ENCODE measurements at regions not wholly inside any gene's neighbourhood (a gene's known extent, or its start where the extent isn't known, plus 50 kb on each side); places are given as distances from the start of the nearest gene placed in this dataset.
"Not testable (repeated sequence)": the region's sequence is repeated elsewhere in the genome, so short reads cannot be mapped to it uniquely, and the experiment has no call there.

GRCh38 chr10:70991140-70992124 is 103.1 kb upstream of the PCBD1 start:
- DNase-seq: no peak

GRCh38 chr10:70992436-70992835 is 104.1 kb upstream of the PCBD1 start:
- no peak for DNase-seq

- no peak for DNase-seq
Measured at GRCh38 chr10:70993051-70993450, 104.7 kb upstream of the PCBD1 start.

GRCh38 chr10:70996549-70996948 is 108.2 kb upstream of the PCBD1 start:
- no peak for DNase-seq

- no peak for DNase-seq
Measured at GRCh38 chr10:70997236-70997635, 108.9 kb upstream of the PCBD1 start.

GRCh38 chr10:70998086-70998485 is 109.7 kb upstream of the PCBD1 start:
- no peak for DNase-seq

GRCh38 chr10:71001470-71001869 is 113.1 kb upstream of the PCBD1 start:
- no peak for DNase-seq

- DNase-seq: no peak
Measured at GRCh38 chr10:71004176-71005075, 116.1 kb upstream of the PCBD1 start.

- no peak for DNase-seq
Measured at GRCh38 chr10:71005337-71006305, 117.3 kb upstream of the PCBD1 start.

GRCh38 chr10:71006506-71006905 is 118.1 kb upstream of the PCBD1 start:
- DNase-seq: no peak

GRCh38 chr10:71007516-71007915 is 119.2 kb upstream of the PCBD1 start:
- DNase-seq: no peak

- no peak for DNase-seq
Measured at GRCh38 chr10:71008150-71008549, 119.8 kb upstream of the PCBD1 start.

- no peak for DNase-seq
Measured at GRCh38 chr10:71009126-71009525, 120.8 kb upstream of the PCBD1 start.

- no peak for DNase-seq
Measured at GRCh38 chr10:71010730-71011129, 122.4 kb upstream of the PCBD1 start.

- DNase-seq: no peak
Measured at GRCh38 chr10:71011141-71011540, 122.8 kb upstream of the PCBD1 start.

- no peak for DNase-seq
Measured at GRCh38 chr10:71014021-71014805, 125.8 kb upstream of the PCBD1 start.

- DNase-seq: no peak
Measured at GRCh38 chr10:71015674-71016073, 127.3 kb upstream of the PCBD1 start.

GRCh38 chr10:71020061-71020460 is 131.7 kb upstream of the PCBD1 start:
- DNase-seq: not testable (repeated sequence)

GRCh38 chr10:71021402-71021801 is 133.0 kb upstream of the PCBD1 start:
- no peak for DNase-seq

GRCh38 chr10:71023704-71024283 is 135.4 kb upstream of the PCBD1 start:
- no peak for DNase-seq

- no peak for DNase-seq
Measured at GRCh38 chr10:71024490-71024889, 136.1 kb upstream of the PCBD1 start.
